Stimulated activated memory B cell treated with anti-CD40 and anti-IgM and Interleukin-4, amounts not matched to agents 10 μg/mL and 1 μg/mL and 100 μg/mL, for 72 hours (primary cell): ENCODE measurements at regions not wholly inside any gene's neighbourhood (a gene's known extent, or its start where the extent isn't known, plus 50 kb on each side); places are given as distances from the start of the nearest gene placed in this dataset.

ENCODE experiments used
- ATAC-seq: fragments of 150-1000 bp; cut with Tn5 transposase; 2 replicates; pipeline ENCODE4 v1.10.0; 2021
- H3K27ac Mint-ChIP-seq: one replicate; pipeline ENCODE4 v1.8.0; 2022; ENCODE audit warnings: mild to moderate bottlenecking, mixed read lengths
- H3K27me3 Mint-ChIP-seq: one replicate; pipeline ENCODE4 v1.8.0; 2022; ENCODE audit warnings: mixed read lengths
- H3K36me3 Mint-ChIP-seq: one replicate; pipeline ENCODE4 v1.8.0; 2022; ENCODE audit warnings: mixed read lengths
- H3K4me1 Mint-ChIP-seq: one replicate; pipeline ENCODE4 v1.8.0; 2022; ENCODE audit warnings: mixed read lengths
- H3K4me3 Mint-ChIP-seq: one replicate; pipeline ENCODE4 v1.8.0; 2022; ENCODE audit warnings: mild to moderate bottlenecking, moderate library complexity, mixed read lengths
- H3K9me3 Mint-ChIP-seq: one replicate; pipeline ENCODE4 v1.8.0; 2022; ENCODE audit warnings: mixed read lengths

GRCh38 chr6:166763606-166764472 is 136.8 kb upstream of the RPS6KA2 start:
- no peaks in the 10 kb centered on the region for H3K9me3 Mint-ChIP-seq
- ATAC-seq: no peak
- no peak overlapping the region for H3K4me3 Mint-ChIP-seq
- no peaks in the 10 kb centered on the region for H3K4me1 Mint-ChIP-seq
- H3K27ac Mint-ChIP-seq: no peak overlapping the region
- no peaks in the 10 kb centered on the region for H3K36me3 Mint-ChIP-seq
- H3K27me3 Mint-ChIP-seq: peaks cover 12% of the 10 kb centered on the region

DNA sequence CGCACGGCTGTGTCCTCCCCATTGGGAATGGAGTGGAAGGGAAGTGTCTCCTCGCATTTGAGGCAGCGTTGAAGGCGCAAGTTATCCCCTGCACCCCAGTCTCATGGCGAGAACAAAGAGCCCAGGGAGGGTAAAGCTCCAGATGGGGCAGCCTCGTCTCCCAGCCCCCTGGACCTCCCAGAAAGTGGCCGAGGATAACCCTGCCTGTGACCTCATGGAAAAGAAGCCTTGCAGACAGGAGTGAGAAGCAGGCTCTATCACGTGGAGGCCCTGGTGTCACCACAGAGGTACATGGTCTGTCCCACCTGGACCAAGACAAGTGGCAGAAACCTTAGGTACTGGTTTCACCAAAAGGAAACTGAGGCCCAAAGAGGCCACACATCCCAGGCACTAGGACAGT is 134.8 kb upstream of the RPS6KA2 start:
- Mint-ChIP-seq H3K36me3 (no peaks in the 10 kb centered on the region), H3K4me1 (peaks cover 8% of the 10 kb centered on the region), H3K27me3 (peaks cover 30% of the 10 kb centered on the region), H3K4me3 (no peak overlapping the region), H3K9me3 (no peaks in the 10 kb centered on the region), H3K27ac (no peak overlapping the region)
- ATAC-seq: no peak

- Mint-ChIP-seq H3K36me3 (no peaks in the 10 kb centered on the region), H3K27ac (no peak overlapping the region), H3K4me1 (peaks cover 8% of the 10 kb centered on the region), H3K9me3 (no peaks in the 10 kb centered on the region), H3K4me3 (no peak overlapping the region), H3K27me3 (peaks cover 32% of the 10 kb centered on the region)
- no peak for ATAC-seq
Measured at GRCh38 chr6:166760288-166760687, 133.2 kb upstream of the RPS6KA2 start.

DNA sequence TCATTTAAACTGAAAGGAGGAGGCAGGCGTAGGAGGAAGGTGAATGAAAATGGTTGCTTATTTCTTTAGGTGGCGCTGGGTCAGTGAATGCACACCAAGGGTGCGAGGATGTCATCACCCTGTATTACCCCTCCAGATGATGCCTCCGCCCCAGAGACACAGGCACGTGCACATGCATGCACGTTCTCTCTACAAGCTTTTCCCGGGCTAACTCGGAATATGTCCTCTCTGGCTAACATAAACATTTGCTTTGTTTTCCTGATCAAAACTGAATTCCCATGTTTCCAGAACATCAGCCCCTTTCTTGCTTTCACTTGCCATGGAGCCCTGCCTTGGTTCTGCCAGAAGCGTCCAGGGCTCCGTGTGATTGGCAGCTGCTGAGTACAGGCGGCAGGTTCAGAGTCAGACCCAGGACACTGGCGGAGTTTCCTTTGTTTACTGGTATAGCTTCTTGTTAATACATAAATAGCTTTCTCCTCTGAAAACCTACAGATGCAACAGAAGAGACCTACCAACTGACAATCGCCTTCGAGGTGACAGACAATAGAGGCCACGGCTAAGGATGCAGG is 131.2 kb upstream of the RPS6KA2 start:
- H3K4me3 Mint-ChIP-seq: no peak overlapping the region
- H3K9me3 Mint-ChIP-seq: no peaks in the 10 kb centered on the region
- peaks cover 40% of the 10 kb centered on the region for H3K27me3 Mint-ChIP-seq
- H3K4me1 Mint-ChIP-seq: peaks cover 13% of the 10 kb centered on the region
- no peak for ATAC-seq
- H3K36me3 Mint-ChIP-seq: no peaks in the 10 kb centered on the region
- H3K27ac Mint-ChIP-seq: no peak overlapping the region

- Mint-ChIP-seq H3K27ac (no peak overlapping the region), H3K4me3 (no peak overlapping the region), H3K4me1 (peaks cover 13% of the 10 kb centered on the region), H3K9me3 (no peaks in the 10 kb centered on the region), H3K27me3 (peaks cover 40% of the 10 kb centered on the region), H3K36me3 (no peaks in the 10 kb centered on the region)
- ATAC-seq: peak; percentile 16
Measured at GRCh38 chr6:166757232-166758135, 130.4 kb upstream of the RPS6KA2 start.

DNA sequence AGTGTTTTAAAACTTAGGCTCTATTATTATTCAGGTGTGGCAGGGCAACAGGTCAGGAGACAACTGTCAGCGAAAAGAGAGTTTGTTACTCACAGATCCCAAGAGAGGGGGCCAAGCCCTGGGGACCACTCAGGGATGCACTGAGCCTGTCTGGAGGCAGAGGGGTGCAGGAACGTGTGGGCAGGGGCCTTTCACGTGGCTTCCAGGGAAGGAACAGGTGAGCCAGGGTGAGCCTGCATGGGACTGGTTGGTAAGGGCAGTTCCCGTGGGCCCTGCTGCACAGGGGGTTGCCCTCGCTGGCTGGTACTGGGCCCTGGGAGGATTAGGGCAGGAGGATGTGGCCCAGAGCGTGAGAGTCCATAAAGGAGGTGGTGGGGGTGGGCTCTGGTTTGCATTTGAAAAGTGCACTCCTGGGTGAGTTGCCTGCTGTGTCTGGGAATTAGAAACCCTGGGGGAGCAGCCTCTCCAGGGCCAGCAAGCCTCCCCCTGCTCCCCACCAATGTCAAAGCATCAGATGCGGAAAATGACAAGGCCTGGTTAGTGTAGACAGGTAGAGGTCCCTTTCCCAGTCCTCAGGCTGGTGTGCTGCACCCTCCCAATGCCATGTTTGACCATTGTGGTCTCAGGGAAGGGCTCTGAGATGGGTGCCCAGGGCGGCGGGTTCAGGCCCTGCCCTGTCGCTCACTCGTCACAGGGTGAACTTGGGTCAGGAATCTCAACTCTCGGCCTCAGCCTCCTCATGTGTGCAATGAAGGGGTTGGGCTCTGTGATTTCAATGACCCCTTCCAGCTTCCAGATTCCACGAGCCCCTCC is 127.4 kb upstream of the RPS6KA2 start:
- H3K27me3 Mint-ChIP-seq: peaks cover 45% of the 10 kb centered on the region
- no peaks in the 10 kb centered on the region for H3K9me3 Mint-ChIP-seq
- H3K27ac Mint-ChIP-seq: no peak overlapping the region
- peaks cover 41% of the 10 kb centered on the region for H3K4me1 Mint-ChIP-seq
- H3K4me3 Mint-ChIP-seq: no peak overlapping the region
- no peaks in the 10 kb centered on the region for H3K36me3 Mint-ChIP-seq
- ATAC-seq: no peak

GRCh38 chr6:166752928-166753721 is 126.1 kb upstream of the RPS6KA2 start:
- Mint-ChIP-seq H3K9me3 (no peaks in the 10 kb centered on the region), H3K27ac (no peak overlapping the region), H3K4me3 (no peak overlapping the region), H3K27me3 (peaks cover 38% of the 10 kb centered on the region), H3K36me3 (no peaks in the 10 kb centered on the region), H3K4me1 (peaks cover 42% of the 10 kb centered on the region)
- no peak for ATAC-seq

DNA sequence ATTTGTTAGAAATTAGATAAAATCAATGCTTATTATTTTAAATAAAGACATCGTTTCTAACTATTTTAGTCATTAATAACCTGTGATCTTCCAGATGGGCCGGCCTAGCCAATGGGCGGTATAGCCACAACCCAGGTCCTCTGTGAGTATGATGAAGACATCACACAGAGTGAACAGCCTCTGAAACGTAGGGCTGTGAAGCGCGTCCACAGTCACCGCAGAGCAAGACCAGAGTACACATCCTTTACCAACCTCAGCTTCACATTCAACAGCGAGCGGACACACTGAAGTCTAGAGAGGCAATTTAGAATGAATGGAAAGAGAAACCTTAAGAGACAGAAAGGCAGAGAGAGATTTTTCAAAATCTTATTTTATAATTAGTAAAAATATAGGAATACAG is 125.0 kb upstream of the RPS6KA2 start:
- no peak overlapping the region for H3K27ac Mint-ChIP-seq
- no peaks in the 10 kb centered on the region for H3K36me3 Mint-ChIP-seq
- H3K4me3 Mint-ChIP-seq: no peak overlapping the region
- H3K9me3 Mint-ChIP-seq: no peaks in the 10 kb centered on the region
- peak; percentile 75 for ATAC-seq
- peaks cover 42% of the 10 kb centered on the region for H3K4me1 Mint-ChIP-seq
- H3K27me3 Mint-ChIP-seq: peaks cover 28% of the 10 kb centered on the region

DNA sequence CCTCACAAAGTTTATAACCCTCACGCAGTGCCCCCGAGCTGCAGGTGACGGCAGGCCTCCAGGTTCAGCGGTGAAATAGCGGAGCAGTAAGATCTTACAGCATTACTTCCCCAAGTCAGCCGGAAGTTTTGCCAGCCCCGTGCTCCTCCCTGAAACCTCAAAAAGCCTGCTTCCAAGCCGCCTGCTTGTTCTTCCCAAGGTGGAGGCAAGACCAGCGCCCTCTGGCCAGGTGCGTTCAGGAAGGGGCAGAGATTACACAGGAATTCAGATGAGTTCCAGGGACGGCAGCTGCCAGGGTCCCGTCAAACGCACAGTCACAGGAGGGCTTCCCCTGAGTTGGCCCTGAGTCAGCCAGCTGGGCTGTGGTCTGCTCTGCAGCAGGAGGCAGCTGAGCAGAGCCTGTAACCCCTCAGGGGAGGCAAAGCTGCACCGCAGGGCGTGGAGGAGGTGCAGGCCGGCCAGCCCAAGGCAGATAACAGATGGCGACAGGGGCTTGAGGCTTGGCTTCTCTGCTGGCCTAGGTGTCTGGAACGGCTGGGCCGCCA is 124.1 kb upstream of the RPS6KA2 start:
- Mint-ChIP-seq H3K27ac (peak overlapping the region; percentile 65), H3K36me3 (no peaks in the 10 kb centered on the region), H3K4me1 (peaks cover 42% of the 10 kb centered on the region), H3K4me3 (peak overlapping the region; percentile 85), H3K27me3 (peaks cover 23% of the 10 kb centered on the region), H3K9me3 (no peaks in the 10 kb centered on the region)
- ATAC-seq: peak; percentile 96

GRCh38 chr6:166750108-166750793 is 123.2 kb upstream of the RPS6KA2 start:
- Mint-ChIP-seq H3K4me3 (peak overlapping the region; percentile 36), H3K4me1 (peaks cover 42% of the 10 kb centered on the region), H3K9me3 (no peaks in the 10 kb centered on the region), H3K27ac (peak overlapping the region; percentile 65), H3K36me3 (no peaks in the 10 kb centered on the region), H3K27me3 (peaks cover 23% of the 10 kb centered on the region)
- no peak for ATAC-seq

GRCh38 chr6:166749666-166750065 is 122.6 kb upstream of the RPS6KA2 start:
- Mint-ChIP-seq H3K36me3 (no peaks in the 10 kb centered on the region), H3K9me3 (no peaks in the 10 kb centered on the region), H3K27ac (peak overlapping the region; percentile 65), H3K4me1 (peaks cover 42% of the 10 kb centered on the region), H3K27me3 (peaks cover 23% of the 10 kb centered on the region), H3K4me3 (no peak overlapping the region)
- ATAC-seq: no peak

GRCh38 chr6:166747644-166748595 is 120.9 kb upstream of the RPS6KA2 start:
- ATAC-seq: no peak
- Mint-ChIP-seq H3K36me3 (no peaks in the 10 kb centered on the region), H3K9me3 (no peaks in the 10 kb centered on the region), H3K27ac (no peak overlapping the region), H3K4me1 (peaks cover 37% of the 10 kb centered on the region), H3K4me3 (peak overlapping the region; percentile 24), H3K27me3 (peaks cover 14% of the 10 kb centered on the region)
